ENCODE measurements at regions not wholly inside any gene's neighbourhood (a gene's known extent, or its start where the extent isn't known, plus 50 kb on each side); places are given as distances from the start of the nearest gene placed in this dataset.

GRCh38 chr4:26030260-26030667 is 116.2 kb downstream of the SMIM20 start:
- Histone ChIP-seq H3K4me1 (ENCODE audit: control insufficient read depth, insufficient read depth, low read length, poor library complexity, severe bottlenecking) (no peaks in the 10 kb centered on the region), H3K27ac (ENCODE audit: low read depth, low read length, severe bottlenecking) (no peak overlapping the region), H3K4me3 (ENCODE audit: extremely low read depth, insufficient read depth, low read length, poor library complexity, severe bottlenecking) (no peak overlapping the region), H3K36me3 (ENCODE audit: control insufficient read depth, insufficient read depth, low read length) (no peaks in the 10 kb centered on the region), H3K9me3 (ENCODE audit: control insufficient read depth, low read length) (no peaks in the 10 kb centered on the region)
- WGBS, 2 experiments (ENCODE audit: insufficient coverage in 2 of 2): 10 to 13% methylated on average over 1 to 3 of the region's 5 CpGs

- no peaks in the 10 kb centered on the region for H3K36me3 ChIP-seq (ENCODE audit: control insufficient read depth, insufficient read depth, low read length)
- no peaks in the 10 kb centered on the region for H3K9me3 ChIP-seq (ENCODE audit: control insufficient read depth, low read length)
- H3K4me1 ChIP-seq (ENCODE audit: control insufficient read depth, insufficient read depth, low read length, poor library complexity, severe bottlenecking): no peaks in the 10 kb centered on the region
- WGBS, 2 experiments (ENCODE audit: insufficient coverage in 2 of 2): 84% methylated on average over 5 to 6 of the region's 8 CpGs
- H3K4me3 ChIP-seq (ENCODE audit: extremely low read depth, insufficient read depth, low read length, poor library complexity, severe bottlenecking): no peak overlapping the region
- H3K27ac ChIP-seq (ENCODE audit: low read depth, low read length, severe bottlenecking): no peak overlapping the region
Observed at GRCh38 chr4:26030780-26031179, 116.8 kb downstream of the SMIM20 start.

- no peaks in the 10 kb centered on the region for H3K4me1 ChIP-seq (ENCODE audit: control insufficient read depth, insufficient read depth, low read length, poor library complexity, severe bottlenecking)
- H3K36me3 ChIP-seq (ENCODE audit: control insufficient read depth, insufficient read depth, low read length): no peaks in the 10 kb centered on the region
- WGBS, 2 experiments (ENCODE audit: insufficient coverage in 2 of 2): 20 to 100% methylated on average over 1 of the region's 4 CpGs
- H3K9me3 ChIP-seq (ENCODE audit: control insufficient read depth, low read length): no peaks in the 10 kb centered on the region
- H3K4me3 ChIP-seq (ENCODE audit: extremely low read depth, insufficient read depth, low read length, poor library complexity, severe bottlenecking): no peak overlapping the region
- H3K27ac ChIP-seq (ENCODE audit: low read depth, low read length, severe bottlenecking): no peak overlapping the region
Observed at GRCh38 chr4:26031704-26032103, 117.7 kb downstream of the SMIM20 start.

- H3K4me1 ChIP-seq (ENCODE audit: control insufficient read depth, insufficient read depth, low read length, poor library complexity, severe bottlenecking): no peaks in the 10 kb centered on the region
- 95 to 96% methylated on average over 3 to 6 of the region's 6 CpGs for WGBS, 2 experiments (ENCODE audit: insufficient coverage in 2 of 2)
- no peak overlapping the region for H3K27ac ChIP-seq (ENCODE audit: low read depth, low read length, severe bottlenecking)
Observed at GRCh38 chr4:26032142-26032541, 118.1 kb downstream of the SMIM20 start.

GRCh38 chr4:26032630-26033317 is 118.8 kb downstream of the SMIM20 start:
- no peak overlapping the region for H3K27ac ChIP-seq (ENCODE audit: low read depth, low read length, severe bottlenecking)
- WGBS, 2 experiments (ENCODE audit: insufficient coverage in 2 of 2): 90 to 91% methylated on average over 5 to 6 of the region's 7 CpGs

More at GRCh38 chr4:26032142-26032541, 118.1 kb downstream of the SMIM20 start:
- no peaks in the 10 kb centered on the region for H3K9me3 ChIP-seq (ENCODE audit: control insufficient read depth, low read length)
- no peaks in the 10 kb centered on the region for H3K36me3 ChIP-seq (ENCODE audit: control insufficient read depth, insufficient read depth, low read length)
- no peak overlapping the region for H3K4me3 ChIP-seq (ENCODE audit: extremely low read depth, insufficient read depth, low read length, poor library complexity, severe bottlenecking)

GRCh38 chr4:26033389-26033788 is 119.4 kb downstream of the SMIM20 start:
- WGBS, 2 experiments (ENCODE audit: insufficient coverage in 2 of 2): 92 to 100% methylated on average over 1 of the region's 1 CpG
- Histone ChIP-seq H3K27ac (ENCODE audit: low read depth, low read length, severe bottlenecking) (no peak overlapping the region), H3K4me3 (ENCODE audit: extremely low read depth, insufficient read depth, low read length, poor library complexity, severe bottlenecking) (no peak overlapping the region), H3K9me3 (ENCODE audit: control insufficient read depth, low read length) (no peaks in the 10 kb centered on the region), H3K4me1 (ENCODE audit: control insufficient read depth, insufficient read depth, low read length, poor library complexity, severe bottlenecking) (no peaks in the 10 kb centered on the region), H3K36me3 (ENCODE audit: control insufficient read depth, insufficient read depth, low read length) (no peaks in the 10 kb centered on the region)

More at GRCh38 chr4:26032630-26033317, 118.8 kb downstream of the SMIM20 start:
- H3K36me3 ChIP-seq (ENCODE audit: control insufficient read depth, insufficient read depth, low read length): no peaks in the 10 kb centered on the region
- no peak overlapping the region for H3K4me3 ChIP-seq (ENCODE audit: extremely low read depth, insufficient read depth, low read length, poor library complexity, severe bottlenecking)
- H3K4me1 ChIP-seq (ENCODE audit: control insufficient read depth, insufficient read depth, low read length, poor library complexity, severe bottlenecking): no peaks in the 10 kb centered on the region
- H3K9me3 ChIP-seq (ENCODE audit: control insufficient read depth, low read length): no peaks in the 10 kb centered on the region

- H3K4me3 ChIP-seq (ENCODE audit: extremely low read depth, insufficient read depth, low read length, poor library complexity, severe bottlenecking): no peak overlapping the region
- no peak overlapping the region for H3K27ac ChIP-seq (ENCODE audit: low read depth, low read length, severe bottlenecking)
- H3K36me3 ChIP-seq (ENCODE audit: control insufficient read depth, insufficient read depth, low read length): no peaks in the 10 kb centered on the region
- 78 to 90% methylated on average over 2 of the region's 2 CpGs for WGBS, 2 experiments (ENCODE audit: insufficient coverage in 2 of 2)
- no peaks in the 10 kb centered on the region for H3K9me3 ChIP-seq (ENCODE audit: control insufficient read depth, low read length)
- no peaks in the 10 kb centered on the region for H3K4me1 ChIP-seq (ENCODE audit: control insufficient read depth, insufficient read depth, low read length, poor library complexity, severe bottlenecking)
Observed at GRCh38 chr4:26034849-26035248, 120.8 kb downstream of the SMIM20 start.

GRCh38 chr4:26035921-26036320 is 121.9 kb downstream of the SMIM20 start:
- no peak overlapping the region for H3K27ac ChIP-seq (ENCODE audit: low read depth, low read length, severe bottlenecking)
- H3K4me1 ChIP-seq (ENCODE audit: control insufficient read depth, insufficient read depth, low read length, poor library complexity, severe bottlenecking): no peaks in the 10 kb centered on the region
- H3K36me3 ChIP-seq (ENCODE audit: control insufficient read depth, insufficient read depth, low read length): no peaks in the 10 kb centered on the region
- H3K9me3 ChIP-seq (ENCODE audit: control insufficient read depth, low read length): no peaks in the 10 kb centered on the region
- 88 to 90% methylated on average over 5 of the region's 5 CpGs for WGBS, 2 experiments (ENCODE audit: insufficient coverage in 2 of 2)
- H3K4me3 ChIP-seq (ENCODE audit: extremely low read depth, insufficient read depth, low read length, poor library complexity, severe bottlenecking): no peak overlapping the region

GRCh38 chr4:26039639-26040359 is 125.8 kb downstream of the SMIM20 start:
- H3K4me3 ChIP-seq (ENCODE audit: extremely low read depth, insufficient read depth, low read length, poor library complexity, severe bottlenecking): no peak overlapping the region
- WGBS, 2 experiments (ENCODE audit: insufficient coverage in 2 of 2): 87 to 100% methylated on average over 2 to 6 of the region's 9 CpGs
- no peak overlapping the region for H3K27ac ChIP-seq (ENCODE audit: low read depth, low read length, severe bottlenecking)
- no peaks in the 10 kb centered on the region for H3K9me3 ChIP-seq (ENCODE audit: control insufficient read depth, low read length)
- H3K4me1 ChIP-seq (ENCODE audit: control insufficient read depth, insufficient read depth, low read length, poor library complexity, severe bottlenecking): no peaks in the 10 kb centered on the region
- no peaks in the 10 kb centered on the region for H3K36me3 ChIP-seq (ENCODE audit: control insufficient read depth, insufficient read depth, low read length)

- WGBS, 2 experiments (ENCODE audit: insufficient coverage in 2 of 2): 90 to 92% methylated on average over 2 of the region's 2 CpGs
- Histone ChIP-seq H3K27ac (ENCODE audit: low read depth, low read length, severe bottlenecking) (no peak overlapping the region), H3K4me3 (ENCODE audit: extremely low read depth, insufficient read depth, low read length, poor library complexity, severe bottlenecking) (no peak overlapping the region), H3K9me3 (ENCODE audit: control insufficient read depth, low read length) (no peaks in the 10 kb centered on the region), H3K36me3 (ENCODE audit: control insufficient read depth, insufficient read depth, low read length) (no peaks in the 10 kb centered on the region), H3K4me1 (ENCODE audit: control insufficient read depth, insufficient read depth, low read length, poor library complexity, severe bottlenecking) (peaks cover 6% of the 10 kb centered on the region)
Observed at GRCh38 chr4:26044524-26044923, 130.5 kb downstream of the SMIM20 start.

- 87 to 91% methylated on average over 3 to 4 of the region's 4 CpGs for WGBS, 2 experiments (ENCODE audit: insufficient coverage in 2 of 2)
- Histone ChIP-seq H3K36me3 (ENCODE audit: control insufficient read depth, insufficient read depth, low read length) (no peaks in the 10 kb centered on the region), H3K4me3 (ENCODE audit: extremely low read depth, insufficient read depth, low read length, poor library complexity, severe bottlenecking) (no peak overlapping the region), H3K4me1 (ENCODE audit: control insufficient read depth, insufficient read depth, low read length, poor library complexity, severe bottlenecking) (peaks cover 6% of the 10 kb centered on the region), H3K9me3 (ENCODE audit: control insufficient read depth, low read length) (no peaks in the 10 kb centered on the region), H3K27ac (ENCODE audit: low read depth, low read length, severe bottlenecking) (no peak overlapping the region)
Observed at GRCh38 chr4:26044983-26045382, 131.0 kb downstream of the SMIM20 start.
